HepG2 (cell line): ENCODE measurements at regions not wholly inside any gene's neighbourhood (a gene's known extent, or its start where the extent isn't known, plus 50 kb on each side); places are given as distances from the start of the nearest gene placed in this dataset.

ENCODE experiments used
- ATAC-seq: fragments of 200-7000 bp; cut with Tn5 transposase; 3 replicates; pipeline ENCODE4 v1.9.1; 2020; ENCODE audit warnings: mild to moderate bottlenecking, moderate library complexity
- BruUV-seq: library from RNA; stranded (reverse); fragments of 400-500 nt; replicated peaks from 2 replicates; lab custom pipeline; 2021; lab: Mats Ljungman, UMichigan
- CTCF ChIA-PET: fragments of 300-600 bp; formaldehyde crosslinking; extraction: SDS; loops from one replicate; lab custom pipeline; 2021; ENCODE audit warnings: low total read pairs, inconsistent platforms, low intra/inter-chr PET ratio; lab: Yijun Ruan, JAX
- POLR2A ChIA-PET: fragments of 350-600 bp; sonication (Branson Sonifier 250); formaldehyde crosslinking; loops from one replicate; lab custom pipeline; 2020; ENCODE audit warnings: antibody characterized with exemption, inconsistent platforms; lab: Yijun Ruan, JAX
- DNase-seq: peaks from one replicate; pipeline ENCODE4 v3.0.0-alpha.2; 2015; ENCODE audit warnings: low spot score
- FAIRE-seq: peaks from 3 replicates; lab custom pipeline; 2011; peaks lifted over from hg19 to GRCh38; lab: Jason Lieb, UNC
- H2AFZ ChIP-seq: one replicate; pipeline ENCODE4 v1.6.1; 2011; ENCODE audit warnings: low read length, inconsistent platforms
- H3K27ac ChIP-seq: fragments of 300-600 bp; 3 replicates; pipeline ENCODE4 v1.8.0; 2011; ENCODE audit warnings: mixed run types, mild to moderate bottlenecking, mixed read lengths, low read length, inconsistent platforms; ENCODE audit not compliant: insufficient read depth; ENCODE audit errors: extremely low read length
- H3K27me3 ChIP-seq, 2 experiments: fragments of 200-600 bp in 1 of 2; 2 replicates in 1 of 2; 3 replicates in 1 of 2; pipeline versions ENCODE4 v1.6.0 to v1.8.0; 2011; ENCODE audit warnings: low read length in 2 of 2, mild to moderate bottlenecking in 2 of 2, moderate library complexity in 2 of 2, inconsistent platforms in 1 of 2; ENCODE audit not compliant: insufficient read depth in 2 of 2, control insufficient read depth in 1 of 2
- H3K36me3 ChIP-seq, 2 experiments: fragments of 200-600 bp in 1 of 2; replicated peaks in 1 of 2; 2 replicates in 1 of 2; 3 replicates in 1 of 2; pipeline versions ENCODE4 v1.5.1 to v1.8.0; 2011; ENCODE audit warnings: low read length in 2 of 2, inconsistent platforms in 1 of 2; ENCODE audit not compliant: insufficient read depth in 2 of 2, control insufficient read depth in 1 of 2
- H3K4me1 ChIP-seq: 2 replicates; pipeline ENCODE4 v1.5.1; 2012; ENCODE audit warnings: low read length, inconsistent platforms; ENCODE audit not compliant: insufficient read depth
- H3K4me2 ChIP-seq: 2 replicates; pipeline ENCODE4 v1.6.0; 2011; ENCODE audit warnings: low read depth, low read length, inconsistent platforms
- H3K4me3 ChIP-seq, 3 experiments: fragments of 200-600 bp in 1 of 3; sonication (generic), shearing (Covaris generic) in 1 of 3; replicated peaks in 1 of 3; 2 replicates each; pipeline ENCODE4 v1.5.1; 2011 to 2016; ENCODE audit warnings: low read length in 3 of 3, inconsistent platforms in 2 of 3, low read depth in 2 of 3, mild to moderate bottlenecking in 2 of 3, control low read depth in 1 of 3, mixed read lengths in 1 of 3; ENCODE audit not compliant: insufficient read depth in 1 of 3
- H3K79me2 ChIP-seq: one replicate; pipeline ENCODE4 v1.6.1; 2011; ENCODE audit warnings: low read length, inconsistent platforms; ENCODE audit not compliant: insufficient read depth
- H3K9ac ChIP-seq: 2 replicates; pipeline ENCODE4 v1.6.0; 2011; ENCODE audit warnings: mild to moderate bottlenecking, low read depth, low read length, inconsistent platforms; ENCODE audit not compliant: insufficient read depth
- H3K9me3 ChIP-seq: 2 replicates; pipeline ENCODE4 v1.5.1; 2012; ENCODE audit warnings: mild to moderate bottlenecking, low read length
- H4K20me1 ChIP-seq: 2 replicates; pipeline ENCODE4 v1.6.0; 2011; ENCODE audit warnings: inconsistent platforms, mild to moderate bottlenecking, low read length, moderate library complexity; ENCODE audit not compliant: insufficient read depth
- CEBPG ChIP-seq: IDR thresholded peaks from 2 replicates; pipeline ENCODE4 v1.6.1; 2016
- EP300 ChIP-seq, 3 experiments: sonication (generic) in 1 of 3; formaldehyde crosslinking in 1 of 3; IDR thresholded peaks; 2 replicates each; pipeline versions ENCODE4 v1.5.1 to v1.6.1; 2011 to 2020; ENCODE audit warnings: low read depth in 2 of 3, low read length in 2 of 3, borderline replicate concordance in 1 of 3, improper control_type of control experiment in 1 of 3, mild to moderate bottlenecking in 1 of 3, missing genetic modification reagents in 1 of 3, moderate library complexity in 1 of 3
- FOSL1 ChIP-seq: sonication (generic); formaldehyde crosslinking; IDR thresholded peaks from 2 replicates; pipeline ENCODE4 v1.9.0; 2021; ENCODE audit warnings: missing genetic modification reagents, borderline replicate concordance
- HNRNPLL ChIP-seq: fragments of 200-400 bp; formaldehyde crosslinking; IDR thresholded peaks from 2 replicates; pipeline ENCODE4 v1.6.1; 2017; ENCODE audit warnings: mild to moderate bottlenecking, low read depth, low read length; ENCODE audit not compliant: poor library complexity, severe bottlenecking
- MAF1 ChIP-seq: sonication (generic); formaldehyde crosslinking; IDR thresholded peaks from 2 replicates; pipeline ENCODE4 v1.5.0; 2020; ENCODE audit warnings: missing genetic modification reagents, borderline replicate concordance
- NFE2L1 ChIP-seq: sonication (generic); formaldehyde crosslinking; IDR thresholded peaks from 2 replicates; pipeline ENCODE4 v1.4.0; 2020; ENCODE audit warnings: missing genetic modification reagents, mild to moderate bottlenecking, borderline replicate concordance
- REST ChIP-seq, 2 experiments: IDR thresholded peaks; 2 replicates each; pipeline ENCODE4 v1.6.1; 2011 to 2012; ENCODE audit warnings: low read length in 2 of 2, borderline replicate concordance in 1 of 2, low read depth in 1 of 2, mild to moderate bottlenecking in 1 of 2, moderate library complexity in 1 of 2
- SP1 ChIP-seq, 2 experiments: fragments of 450-650 bp in 1 of 2; sonication (generic) in 1 of 2; formaldehyde crosslinking in 1 of 2; IDR thresholded peaks; 2 replicates each; pipeline versions ENCODE4 v1.4.0 to v1.6.1; 2016 to 2020; ENCODE audit warnings: missing genetic modification reagents in 1 of 2
- SPEN ChIP-seq: sonication (generic); formaldehyde crosslinking; IDR thresholded peaks from 2 replicates; pipeline ENCODE4 v1.5.1; 2020; ENCODE audit warnings: low read depth, mild to moderate bottlenecking, missing genetic modification reagents
- TAF15 ChIP-seq: fragments of 200-400 bp; formaldehyde crosslinking; IDR thresholded peaks from one replicate; pipeline ENCODE4 v1.6.1; 2018; ENCODE audit warnings: mild to moderate bottlenecking, low read depth, low read length; ENCODE audit not compliant: poor library complexity, severe bottlenecking
- TFE3 ChIP-seq: IDR thresholded peaks from 2 replicates; pipeline ENCODE4 v1.6.1; 2016
- YY1 ChIP-seq: IDR thresholded peaks from 2 replicates; pipeline ENCODE4 v1.6.1; 2011; ENCODE audit warnings: low read length, low read depth, moderate library complexity, mild to moderate bottlenecking; ENCODE audit not compliant: insufficient read depth, insufficient replicate concordance
- ZFP82 ChIP-seq: sonication (generic); formaldehyde crosslinking; IDR thresholded peaks from 2 replicates; pipeline ENCODE4 v1.5.1; 2020; ENCODE audit warnings: mild to moderate bottlenecking, missing genetic modification reagents, borderline replicate concordance
- ZNF256 ChIP-seq: sonication (generic); formaldehyde crosslinking; conservative IDR thresholded peaks from 2 replicates; pipeline ENCODE4 v1.4.0; 2020; ENCODE audit warnings: missing genetic modification reagents
- ZNF577 ChIP-seq: sonication (generic); formaldehyde crosslinking; IDR thresholded peaks from 2 replicates; pipeline ENCODE4 v1.4.0; 2020; ENCODE audit warnings: mild to moderate bottlenecking, low read depth, missing genetic modification reagents, borderline replicate concordance
- ZNF772 ChIP-seq: sonication (generic); formaldehyde crosslinking; IDR thresholded peaks from 2 replicates; pipeline ENCODE4 v1.5.0; 2020; ENCODE audit warnings: mild to moderate bottlenecking, missing genetic modification reagents
- ZNF780A ChIP-seq: sonication (generic); formaldehyde crosslinking; IDR thresholded peaks from 2 replicates; pipeline ENCODE4 v1.8.0; 2022; ENCODE audit warnings: mild to moderate bottlenecking, missing genetic modification reagents, moderate library complexity
- ZSCAN22 ChIP-seq: sonication (generic); formaldehyde crosslinking; IDR thresholded peaks from 2 replicates; pipeline ENCODE4 v1.4.0; 2020; ENCODE audit warnings: mild to moderate bottlenecking, missing genetic modification reagents
- in situ Hi-C: cut with HindIII; loops from 2 replicates; pipeline ENCODE4 v1.10.0; 2017; ENCODE audit warnings: low pct_unique_long_range_greater_than_20kb; ENCODE audit not compliant: extremely low pct_ligation_motif_present
- intact Hi-C: fragments of 100-400 bp; cut with micrococcal nuclease; formaldehyde crosslinking; loops from one replicate; pipeline ENCODE4 v1.10.0; 2022; ENCODE audit not compliant: unreplicated experiment
- TF ChIP-seq, protein P1 (sequence below): IDR thresholded peaks from 2 replicates; pipeline ENCODE4 v1.6.1; 2016

- no peak for TF ChIP-seq SP1 (IDR thresholded peaks at IDR 0.05)
- TF ChIP-seq SP1 (CRISPR knock-in tag; IDR thresholded peaks at IDR 0.05) = no peak
- TF ChIP-seq ZNF780A (CRISPR knock-in tag) = no peak
- no peak for TF ChIP-seq ZNF256 (CRISPR knock-in tag)
- TF ChIP-seq TAF15 = no peak
- TF ChIP-seq, protein P1, sequence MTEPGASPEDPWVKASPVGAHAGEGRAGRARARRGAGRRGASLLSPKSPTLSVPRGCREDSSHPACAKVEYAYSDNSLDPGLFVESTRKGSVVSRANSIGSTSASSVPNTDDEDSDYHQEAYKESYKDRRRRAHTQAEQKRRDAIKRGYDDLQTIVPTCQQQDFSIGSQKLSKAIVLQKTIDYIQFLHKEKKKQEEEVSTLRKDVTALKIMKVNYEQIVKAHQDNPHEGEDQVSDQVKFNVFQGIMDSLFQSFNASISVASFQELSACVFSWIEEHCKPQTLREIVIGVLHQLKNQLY (CRISPR knock-in tag) = no peak
- no peak for TF ChIP-seq YY1
- TF ChIP-seq HNRNPLL = no peak
- no peak for TF ChIP-seq MAF1 (CRISPR knock-in tag)
- TF ChIP-seq ZFP82 (CRISPR knock-in tag) = no peak
- TF ChIP-seq NFE2L1 (CRISPR knock-in tag) = no peak
- TF ChIP-seq SPEN (CRISPR knock-in tag) = no peak
- no peak for TF ChIP-seq ZNF772 (CRISPR knock-in tag)
- no peak for TF ChIP-seq ZNF577 (CRISPR knock-in tag)
- TF ChIP-seq ZSCAN22 (CRISPR knock-in tag) = no peak
Observed at GRCh38 chr16:9465161-9465560, 373.7 kb downstream of the HAPSTR1 start (continued).

GRCh38 chr16:9469512-9469911, 378.1 kb downstream of the HAPSTR1 start:
- in situ Hi-C loops = no loop called here
- no TSS peak for BruUV-seq
- no peak for TF ChIP-seq REST (IDR thresholded peaks at IDR 0.05; ENCODE audit: borderline replicate concordance in 1 of 2, low read depth in 1 of 2, low read length in 2 of 2)
- TF ChIP-seq TFE3 (CRISPR knock-in tag) = peak; percentile 14; the same call in 1 of the 2 replicates
- peak; percentile 48; the same call in 1 of the 2 replicates for TF ChIP-seq CEBPG
- peak in 1 of 2 experiments; percentile 16; a peak in 1 of 4 replicates for TF ChIP-seq EP300 (IDR thresholded peaks at IDR 0.05; ENCODE audit: low read depth in 2 of 2, low read length in 2 of 2)
- TF ChIP-seq EP300 (CRISPR knock-in tag; IDR thresholded peaks at IDR 0.05; ENCODE audit: borderline replicate concordance) = no peak
- TF ChIP-seq FOSL1 (CRISPR knock-in tag) = peak; percentile 63; the same call in 1 of the 2 replicates

More at GRCh38 chr16:9469512-9469911, 378.1 kb downstream of the HAPSTR1 start:
- Histone ChIP-seq H3K4me2 (no peak overlapping the region), H2AFZ (no peak overlapping the region), H3K27ac (no peak overlapping the region), H3K79me2 (no peaks in the 10 kb centered on the region), H3K9me3 (no peaks in the 10 kb centered on the region), H3K36me3 (no peaks in the 10 kb centered on the region), H3K4me1 (no peaks in the 10 kb centered on the region), H4K20me1 (no peaks in the 10 kb centered on the region), H3K4me3 (no peak overlapping the region), H3K27me3 (no peaks in the 10 kb centered on the region), H3K9ac (no peak overlapping the region)
- CTCF ChIA-PET = no interaction called here
- POLR2A ChIA-PET = no interaction called here
- intact Hi-C loops = no loop called here
- ATAC-seq (peak; percentile 64), DNase-seq (peak; percentile 62), FAIRE-seq (no peak)
